Upper lobe of left lung (tissue), 4 donors: ENCODE measurements at regions not wholly inside any gene's neighbourhood (a gene's known extent, or its start where the extent isn't known, plus 50 kb on each side); places are given as distances from the start of the nearest gene placed in this dataset.

Source experiments
- POLR2A ChIP-seq, 4 donors: fragments of 450-650 bp; IDR thresholded peaks; one replicate each; pipeline ENCODE4 v1.5.1; 2016 to 2017; ENCODE audit warnings: antibody characterized with exemption in 4 of 4, mild to moderate bottlenecking in 2 of 4
- POLR2AphosphoS5 ChIP-seq, 2 donors: sonication (generic); formaldehyde crosslinking; IDR thresholded peaks; one replicate each; pipeline ENCODE4 v1.5.1; 2017; ENCODE audit warnings: antibody characterized with exemption in 2 of 2
- TF ChIP-seq, protein P1 (sequence below), 6 experiments: fragments of 450-650 bp in 4 of 6; fragments of 200-600 bp in 2 of 6; sonication (generic) in 2 of 6; IDR thresholded peaks; one replicate each; pipeline ENCODE4 v1.5.1; 2016 to 2019; ENCODE audit warnings: antibody characterized with exemption in 6 of 6

DNA sequence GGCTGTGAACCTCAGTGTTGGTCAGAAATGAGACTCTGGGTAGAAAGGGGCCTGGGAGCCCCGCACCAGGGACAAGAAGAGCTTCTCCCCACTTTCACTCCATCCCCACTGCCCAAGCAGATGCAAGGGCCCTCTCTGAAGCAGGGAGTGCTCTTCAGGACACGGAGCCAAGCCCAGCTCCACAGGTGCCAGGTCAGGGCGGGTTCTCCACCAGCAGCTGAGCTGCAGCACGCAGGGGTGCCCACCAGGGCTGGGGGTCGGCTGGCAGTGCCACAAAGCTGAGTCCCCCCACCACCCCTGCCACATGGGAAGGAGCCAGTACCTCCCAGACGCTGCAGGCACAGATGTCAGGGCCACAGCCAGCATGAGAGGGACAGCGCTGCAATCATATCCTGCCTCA is 106.2 kb downstream of the INHBB start:
- TF ChIP-seq, protein P1, sequence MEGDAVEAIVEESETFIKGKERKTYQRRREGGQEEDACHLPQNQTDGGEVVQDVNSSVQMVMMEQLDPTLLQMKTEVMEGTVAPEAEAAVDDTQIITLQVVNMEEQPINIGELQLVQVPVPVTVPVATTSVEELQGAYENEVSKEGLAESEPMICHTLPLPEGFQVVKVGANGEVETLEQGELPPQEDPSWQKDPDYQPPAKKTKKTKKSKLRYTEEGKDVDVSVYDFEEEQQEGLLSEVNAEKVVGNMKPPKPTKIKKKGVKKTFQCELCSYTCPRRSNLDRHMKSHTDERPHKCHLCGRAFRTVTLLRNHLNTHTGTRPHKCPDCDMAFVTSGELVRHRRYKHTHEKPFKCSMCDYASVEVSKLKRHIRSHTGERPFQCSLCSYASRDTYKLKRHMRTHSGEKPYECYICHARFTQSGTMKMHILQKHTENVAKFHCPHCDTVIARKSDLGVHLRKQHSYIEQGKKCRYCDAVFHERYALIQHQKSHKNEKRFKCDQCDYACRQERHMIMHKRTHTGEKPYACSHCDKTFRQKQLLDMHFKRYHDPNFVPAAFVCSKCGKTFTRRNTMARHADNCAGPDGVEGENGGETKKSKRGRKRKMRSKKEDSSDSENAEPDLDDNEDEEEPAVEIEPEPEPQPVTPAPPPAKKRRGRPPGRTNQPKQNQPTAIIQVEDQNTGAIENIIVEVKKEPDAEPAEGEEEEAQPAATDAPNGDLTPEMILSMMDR (IDR thresholded peaks at IDR 0.05): no peak
- TF ChIP-seq POLR2A (IDR thresholded peaks at IDR 0.05) (no peak), POLR2AphosphoS5 (IDR thresholded peaks at IDR 0.05) (no peak)
